Keratinocyte (primary cell): ENCODE measurements at regions not wholly inside any gene's neighbourhood (a gene's known extent, or its start where the extent isn't known, plus 50 kb on each side); places are given as distances from the start of the nearest gene placed in this dataset.

Experiments used
- DNase-seq: peaks from one replicate; pipeline ENCODE4 v3.0.0-alpha.2; 2011; ENCODE audit warnings: low read depth, missing footprints, low spot score
- FAIRE-seq: peaks from 2 replicates; lab custom pipeline; 2011; peaks lifted over from hg19 to GRCh38; lab: Jason Lieb, UNC
- H2AFZ ChIP-seq: 2 replicates; pipeline ENCODE4 v1.6.0; 2012; ENCODE audit warnings: low read length, control low read depth, inconsistent platforms; ENCODE audit not compliant: control insufficient read depth
- H3K27ac ChIP-seq: 2 replicates; pipeline ENCODE4 v1.5.1; 2011; ENCODE audit warnings: low read length; ENCODE audit not compliant: control insufficient read depth, insufficient read depth
- H3K27me3 ChIP-seq: 3 replicates; pipeline ENCODE4 v1.6.0; 2011; ENCODE audit warnings: low read length; ENCODE audit not compliant: control insufficient read depth, insufficient read depth; ENCODE audit errors: extremely low read depth
- H3K36me3 ChIP-seq, 2 experiments: 2 replicates in 1 of 2; 3 replicates in 1 of 2; pipeline ENCODE4 v1.5.1; 2011; ENCODE audit warnings: low read length in 2 of 2, mild to moderate bottlenecking in 1 of 2; ENCODE audit not compliant: control insufficient read depth in 2 of 2, insufficient read depth in 2 of 2; ENCODE audit errors: extremely low read depth in 1 of 2
- H3K4me1 ChIP-seq: 3 replicates; pipeline ENCODE4 v1.5.1; 2011; ENCODE audit warnings: low read length; ENCODE audit not compliant: control insufficient read depth, insufficient read depth; ENCODE audit errors: extremely low read depth
- H3K4me2 ChIP-seq: 3 replicates; pipeline ENCODE4 v1.6.0; 2011; ENCODE audit warnings: low read depth, low read length; ENCODE audit not compliant: control insufficient read depth, insufficient read depth; ENCODE audit errors: extremely low read depth
- H3K4me3 ChIP-seq, 3 experiments: fragments of 200-600 bp in 1 of 3; sonication (generic) in 1 of 3; 2 replicates in 2 of 3; 3 replicates in 1 of 3; pipeline ENCODE4 v1.5.1; 2011 to 2016; ENCODE audit warnings: low read length in 3 of 3, mild to moderate bottlenecking in 3 of 3, control low read depth in 2 of 3, inconsistent platforms in 1 of 3, low read depth in 1 of 3, mixed read lengths in 1 of 3, mixed run types in 1 of 3, moderate library complexity in 1 of 3; ENCODE audit not compliant: control insufficient read depth in 2 of 3, insufficient read depth in 2 of 3; ENCODE audit errors: extremely low read depth in 1 of 3
- H3K79me2 ChIP-seq: 2 replicates; pipeline ENCODE4 v1.6.0; 2012; ENCODE audit warnings: low read length; ENCODE audit not compliant: control insufficient read depth, insufficient read depth
- H3K9ac ChIP-seq: 3 replicates; pipeline ENCODE4 v1.6.0; 2011; ENCODE audit warnings: low read length; ENCODE audit not compliant: control insufficient read depth, insufficient read depth; ENCODE audit errors: extremely low read depth
- H3K9me1 ChIP-seq: 3 replicates; pipeline ENCODE4 v1.6.0; 2011; ENCODE audit warnings: low read length; ENCODE audit not compliant: control insufficient read depth, insufficient read depth; ENCODE audit errors: extremely low read depth
- H3K9me3 ChIP-seq: 2 replicates; pipeline ENCODE4 v1.5.1; 2012; ENCODE audit warnings: low read depth, low read length; ENCODE audit not compliant: control insufficient read depth
- H4K20me1 ChIP-seq: 3 replicates; pipeline ENCODE4 v1.6.0; 2011; ENCODE audit warnings: low read length; ENCODE audit not compliant: control insufficient read depth, insufficient read depth; ENCODE audit errors: extremely low read depth
- EZH2 ChIP-seq: IDR thresholded peaks from one replicate; pipeline ENCODE4 v1.6.1; 2012; ENCODE audit warnings: inconsistent platforms, mild to moderate bottlenecking, low read length, moderate library complexity
- dilution Hi-C: fragments of 300-500 bp; cut with MboI; formaldehyde crosslinking; loops from one replicate; pipeline ENCODE4 v1.7.0; 2020; ENCODE audit warnings: low sequenced_read_pairs; ENCODE audit not compliant: extremely low pct_ligation_motif_present
- TF ChIP-seq, protein P1 (sequence below), 3 experiments: IDR thresholded peaks in 1 of 3; conservative IDR thresholded peaks in 1 of 3; optimal IDR thresholded peaks in 1 of 3; 2 replicates in 2 of 3; 3 replicates in 1 of 3; pipeline versions ENCODE3 to v1.5.1; 2011; ENCODE audit warnings: low read length in 3 of 3, mild to moderate bottlenecking in 3 of 3, moderate library complexity in 2 of 3, control low read depth in 1 of 3, inconsistent platforms in 1 of 3; ENCODE audit not compliant: insufficient read depth in 2 of 3; ENCODE audit errors: extremely low read depth in 1 of 3

DNA sequence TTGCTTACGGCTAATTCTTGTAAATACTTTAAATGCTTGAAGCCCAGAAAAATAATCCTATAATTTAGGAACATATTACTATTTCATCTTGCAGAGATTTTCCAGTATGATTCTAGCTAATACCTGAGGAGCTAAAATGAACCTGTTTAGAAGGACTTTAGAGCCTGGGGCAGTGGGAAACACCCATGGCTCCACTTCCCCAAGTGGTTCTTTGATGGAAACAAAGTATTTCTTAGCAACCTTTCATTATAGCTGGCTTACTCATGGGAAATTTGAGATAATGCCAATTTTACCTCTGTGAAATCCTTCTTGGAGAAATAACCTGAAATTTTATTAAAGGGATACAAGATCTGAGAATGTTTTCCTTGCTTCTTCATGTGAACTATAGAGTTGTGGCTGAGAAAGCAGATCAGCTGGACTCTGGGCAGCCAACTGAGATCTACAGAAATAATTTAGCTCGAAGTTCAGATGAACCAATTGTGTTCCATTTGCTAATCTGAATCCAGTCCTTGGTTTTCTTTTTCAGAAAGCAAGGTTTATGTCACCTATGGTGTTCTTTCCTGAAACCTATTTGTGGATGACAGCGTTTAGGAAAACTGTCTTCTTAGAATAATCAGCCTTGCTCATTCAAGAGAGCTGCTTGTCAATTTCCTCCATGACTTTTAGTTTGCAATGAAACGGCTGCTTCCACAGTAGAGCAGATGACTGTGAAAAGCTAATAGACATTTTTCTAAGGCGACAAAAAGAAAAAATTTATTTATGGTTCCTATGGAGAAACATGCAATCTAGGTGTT is 141.8 kb upstream of the CPM start:
- DNase-seq: no peak
- Histone ChIP-seq H3K4me2 (no peak overlapping the region), H3K27me3 (no peaks in the 10 kb centered on the region), H2AFZ (no peak overlapping the region), H3K9me3 (no peaks in the 10 kb centered on the region), H3K79me2 (no peaks in the 10 kb centered on the region), H3K4me1 (peaks cover 3% of the 10 kb centered on the region), H3K9ac (no peak overlapping the region), H4K20me1 (no peaks in the 10 kb centered on the region), H3K27ac (no peak overlapping the region), H3K4me3 (no peak overlapping the region), H3K36me3 (no peaks in the 10 kb centered on the region), H3K9me1 (no peaks in the 10 kb centered on the region)
- dilution Hi-C loops: no loop called here
- TF ChIP-seq, protein P1, sequence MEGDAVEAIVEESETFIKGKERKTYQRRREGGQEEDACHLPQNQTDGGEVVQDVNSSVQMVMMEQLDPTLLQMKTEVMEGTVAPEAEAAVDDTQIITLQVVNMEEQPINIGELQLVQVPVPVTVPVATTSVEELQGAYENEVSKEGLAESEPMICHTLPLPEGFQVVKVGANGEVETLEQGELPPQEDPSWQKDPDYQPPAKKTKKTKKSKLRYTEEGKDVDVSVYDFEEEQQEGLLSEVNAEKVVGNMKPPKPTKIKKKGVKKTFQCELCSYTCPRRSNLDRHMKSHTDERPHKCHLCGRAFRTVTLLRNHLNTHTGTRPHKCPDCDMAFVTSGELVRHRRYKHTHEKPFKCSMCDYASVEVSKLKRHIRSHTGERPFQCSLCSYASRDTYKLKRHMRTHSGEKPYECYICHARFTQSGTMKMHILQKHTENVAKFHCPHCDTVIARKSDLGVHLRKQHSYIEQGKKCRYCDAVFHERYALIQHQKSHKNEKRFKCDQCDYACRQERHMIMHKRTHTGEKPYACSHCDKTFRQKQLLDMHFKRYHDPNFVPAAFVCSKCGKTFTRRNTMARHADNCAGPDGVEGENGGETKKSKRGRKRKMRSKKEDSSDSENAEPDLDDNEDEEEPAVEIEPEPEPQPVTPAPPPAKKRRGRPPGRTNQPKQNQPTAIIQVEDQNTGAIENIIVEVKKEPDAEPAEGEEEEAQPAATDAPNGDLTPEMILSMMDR (optimal IDR thresholded peaks at IDR 0.05 in 1 of 3, IDR thresholded peaks at IDR 0.05 in 1 of 3, conservative IDR thresholded peaks at IDR 0.05 in 1 of 3; ENCODE audit: extremely low read depth in 1 of 3, insufficient read depth in 2 of 3, low read length in 3 of 3): no peak
- TF ChIP-seq EZH2: no peak
- FAIRE-seq: no peak

DNA sequence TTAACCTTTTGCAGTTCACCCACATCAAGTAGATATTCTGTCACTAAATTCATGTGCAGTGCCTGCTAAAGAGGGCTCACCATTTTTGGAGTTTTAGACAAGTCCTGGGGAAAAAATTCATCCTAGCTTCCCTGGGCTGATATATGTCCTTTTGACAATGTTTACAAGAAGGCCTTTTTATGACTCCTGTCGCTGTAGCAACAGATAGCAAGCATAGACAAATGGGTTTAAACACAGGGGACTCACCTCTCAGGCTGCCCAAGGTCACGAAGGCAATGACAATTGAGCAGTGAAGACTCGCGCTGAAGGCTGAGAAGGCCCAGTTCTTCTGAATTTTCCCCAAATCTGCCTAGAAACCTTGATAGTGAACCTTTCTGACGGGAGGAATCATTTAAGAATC is 150.7 kb upstream of the CPM start:
- H2AFZ ChIP-seq: no peak overlapping the region
- H3K4me1 ChIP-seq: no peaks in the 10 kb centered on the region
- no peak overlapping the region for H3K4me3 ChIP-seq
- H4K20me1 ChIP-seq: no peaks in the 10 kb centered on the region
- no peaks in the 10 kb centered on the region for H3K27me3 ChIP-seq
- H3K36me3 ChIP-seq: no peaks in the 10 kb centered on the region
- no peak overlapping the region for H3K9ac ChIP-seq
- no peak for FAIRE-seq
- no peaks in the 10 kb centered on the region for H3K9me1 ChIP-seq
- H3K27ac ChIP-seq: no peak overlapping the region
- dilution Hi-C loops: no loop called here
- TF ChIP-seq, protein P1 (optimal IDR thresholded peaks at IDR 0.05 in 1 of 3, IDR thresholded peaks at IDR 0.05 in 1 of 3, conservative IDR thresholded peaks at IDR 0.05 in 1 of 3; ENCODE audit: extremely low read depth in 1 of 3, insufficient read depth in 2 of 3, low read length in 3 of 3): no peak
- no peak for TF ChIP-seq EZH2
- DNase-seq: no peak
- no peak overlapping the region for H3K4me2 ChIP-seq
- no peaks in the 10 kb centered on the region for H3K9me3 ChIP-seq
- H3K79me2 ChIP-seq: no peaks in the 10 kb centered on the region
